ENCODE measurements at regions not wholly inside any gene's neighbourhood (a gene's known extent, or its start where the extent isn't known, plus 50 kb on each side); places are given as distances from the start of the nearest gene placed in this dataset.

DNA sequence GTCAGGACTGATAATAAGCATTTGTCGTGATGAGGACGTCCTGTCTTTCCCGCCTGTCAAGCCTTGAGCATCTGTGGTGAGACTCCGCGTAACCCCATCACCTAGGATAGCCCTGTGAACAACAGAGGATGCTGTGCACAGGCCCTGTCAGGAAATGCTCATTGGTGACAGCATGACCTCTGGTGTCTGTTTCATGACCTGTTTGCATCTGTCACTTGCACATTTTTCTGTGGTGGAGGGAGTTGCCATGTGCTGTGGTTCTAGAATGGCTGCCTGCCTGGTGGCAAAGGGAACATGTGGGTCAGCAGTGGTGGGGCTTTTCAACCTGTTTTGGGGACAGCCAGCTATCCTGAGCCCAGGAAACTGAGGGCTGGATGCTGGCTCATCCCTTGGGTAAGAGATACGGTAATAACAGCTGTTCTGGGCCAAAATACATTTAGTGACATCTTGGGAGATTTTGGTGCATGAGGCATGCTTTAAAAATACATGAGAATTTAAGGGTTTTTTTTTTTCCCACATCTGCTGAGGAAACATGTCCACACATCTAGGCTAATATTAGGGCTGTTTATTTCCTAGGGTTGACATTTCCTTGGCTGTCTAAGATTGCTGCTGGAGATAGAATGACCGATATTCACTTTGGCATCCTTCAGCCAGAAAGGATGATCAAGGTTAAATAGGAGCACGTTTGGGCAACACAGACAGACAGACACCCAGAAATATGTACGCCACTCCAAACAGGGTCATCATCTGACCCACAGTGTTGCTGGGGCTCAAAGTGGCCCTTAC is 52.9 kb downstream of the KCNC4 start:
- Histone ChIP-seq H3K9me1 (ENCODE audit: control insufficient read depth, extremely low read depth, insufficient read depth, low read length) (no peaks in the 10 kb centered on the region), H3K4me3 (ENCODE audit: control insufficient read depth in 2 of 3, extremely low read depth in 1 of 3, insufficient read depth in 2 of 3, low read depth in 1 of 3, low read length in 3 of 3) (no peak overlapping the region), H3K4me2 (ENCODE audit: control insufficient read depth, extremely low read depth, insufficient read depth, low read depth, low read length) (no peak overlapping the region), H3K36me3 (ENCODE audit: control insufficient read depth in 2 of 2, extremely low read depth in 1 of 2, insufficient read depth in 2 of 2, low read length in 2 of 2) (no peaks in the 10 kb centered on the region), H4K20me1 (ENCODE audit: control insufficient read depth, extremely low read depth, insufficient read depth, low read length) (no peaks in the 10 kb centered on the region), H3K4me1 (ENCODE audit: control insufficient read depth, extremely low read depth, insufficient read depth, low read length) (peaks cover 18% of the 10 kb centered on the region), H3K9ac (ENCODE audit: control insufficient read depth, extremely low read depth, insufficient read depth, low read length) (no peak overlapping the region), H2AFZ (ENCODE audit: control insufficient read depth, low read length) (no peak overlapping the region), H3K9me3 (ENCODE audit: control insufficient read depth, low read depth, low read length) (no peaks in the 10 kb centered on the region), H3K27me3 (ENCODE audit: control insufficient read depth, extremely low read depth, insufficient read depth, low read length) (peaks cover 3% of the 10 kb centered on the region), H3K79me2 (ENCODE audit: control insufficient read depth, insufficient read depth, low read length) (no peaks in the 10 kb centered on the region), H3K27ac (ENCODE audit: control insufficient read depth, insufficient read depth, low read length) (no peak overlapping the region)
- no peak for TF ChIP-seq EZH2 (IDR thresholded peaks at IDR 0.05; ENCODE audit: low read length)
- TF ChIP-seq CTCF (optimal IDR thresholded peaks at IDR 0.05 in 1 of 3, IDR thresholded peaks at IDR 0.05 in 1 of 3, conservative IDR thresholded peaks at IDR 0.05 in 1 of 3; ENCODE audit: extremely low read depth in 1 of 3, insufficient read depth in 2 of 3, low read length in 3 of 3): peak in 1 of 3 experiments; percentile 10
- DNase-seq (ENCODE audit: low read depth, low spot score) (no peak), FAIRE-seq (no peak)
- dilution Hi-C loops (cut with MboI; ENCODE audit: extremely low pct_ligation_motif_present, low sequenced_read_pairs): no loop called here

DNA sequence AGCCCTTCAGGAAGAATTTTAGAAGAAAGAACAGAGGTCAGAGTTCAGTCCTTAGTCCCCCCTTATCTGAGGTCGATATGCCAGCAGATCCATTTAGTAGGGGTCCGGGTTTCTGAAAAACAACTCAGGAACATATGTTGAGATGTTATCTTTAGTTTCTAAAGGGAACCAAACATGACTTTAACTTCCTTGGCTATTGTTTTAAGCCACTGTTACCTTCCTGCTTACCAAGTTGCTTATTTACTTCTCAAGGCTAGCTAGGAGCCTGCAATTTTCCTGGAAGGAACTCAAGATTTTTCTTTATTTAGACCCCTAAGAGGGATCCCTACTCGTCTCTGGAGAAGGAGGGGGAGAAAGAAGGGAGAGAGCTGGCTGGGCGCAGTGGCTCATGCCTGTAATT is 54.3 kb downstream of the KCNC4 start:
- dilution Hi-C loops (cut with MboI; ENCODE audit: extremely low pct_ligation_motif_present, low sequenced_read_pairs): no loop called here
- Histone ChIP-seq H3K4me3 (ENCODE audit: control insufficient read depth in 2 of 3, extremely low read depth in 1 of 3, insufficient read depth in 2 of 3, low read depth in 1 of 3, low read length in 3 of 3) (no peak overlapping the region), H3K4me1 (ENCODE audit: control insufficient read depth, extremely low read depth, insufficient read depth, low read length) (peaks cover 11% of the 10 kb centered on the region), H4K20me1 (ENCODE audit: control insufficient read depth, extremely low read depth, insufficient read depth, low read length) (no peaks in the 10 kb centered on the region), H3K9me3 (ENCODE audit: control insufficient read depth, low read depth, low read length) (no peaks in the 10 kb centered on the region), H3K4me2 (ENCODE audit: control insufficient read depth, extremely low read depth, insufficient read depth, low read depth, low read length) (no peak overlapping the region), H3K9ac (ENCODE audit: control insufficient read depth, extremely low read depth, insufficient read depth, low read length) (no peak overlapping the region), H3K79me2 (ENCODE audit: control insufficient read depth, insufficient read depth, low read length) (no peaks in the 10 kb centered on the region), H3K36me3 (ENCODE audit: control insufficient read depth in 2 of 2, extremely low read depth in 1 of 2, insufficient read depth in 2 of 2, low read length in 2 of 2) (no peaks in the 10 kb centered on the region), H3K27me3 (ENCODE audit: control insufficient read depth, extremely low read depth, insufficient read depth, low read length) (peaks cover 3% of the 10 kb centered on the region), H3K9me1 (ENCODE audit: control insufficient read depth, extremely low read depth, insufficient read depth, low read length) (no peaks in the 10 kb centered on the region), H2AFZ (ENCODE audit: control insufficient read depth, low read length) (no peak overlapping the region), H3K27ac (ENCODE audit: control insufficient read depth, insufficient read depth, low read length) (no peak overlapping the region)
- DNase-seq (ENCODE audit: low read depth, low spot score) (no peak), FAIRE-seq (no peak)
- TF ChIP-seq CTCF (optimal IDR thresholded peaks at IDR 0.05 in 1 of 3, IDR thresholded peaks at IDR 0.05 in 1 of 3, conservative IDR thresholded peaks at IDR 0.05 in 1 of 3; ENCODE audit: extremely low read depth in 1 of 3, insufficient read depth in 2 of 3, low read length in 3 of 3) (no peak), EZH2 (IDR thresholded peaks at IDR 0.05; ENCODE audit: low read length) (no peak)
